Panc1 (cell line): ENCODE measurements at regions not wholly inside any gene's neighbourhood (a gene's known extent, or its start where the extent isn't known, plus 50 kb on each side); places are given as distances from the start of the nearest gene placed in this dataset.
"Not testable (repeated sequence)": the region's sequence is repeated elsewhere in the genome, so short reads cannot be mapped to it uniquely, and the experiment has no call there.

Source experiments
- ATAC-seq: fragments of 200-7000 bp; cut with Tn5 transposase; 2 replicates; pipeline ENCODE4 v1.9.1; 2020; ENCODE audit warnings: mild to moderate bottlenecking, moderate library complexity
- BruUV-seq: library from RNA; stranded (reverse); fragments of 400-500 nt; replicated peaks from 2 replicates; lab custom pipeline; 2021; lab: Mats Ljungman, UMichigan
- CTCF ChIA-PET: fragments of 300-600 bp; sonication (Branson Sonifier 250); formaldehyde crosslinking; loops from one replicate; lab custom pipeline; 2022; ENCODE audit warnings: antibody characterized with exemption; lab: Charles Lee
- POLR2A ChIA-PET: fragments of 300-600 bp; sonication (Branson Sonifier 250); formaldehyde crosslinking; loops from one replicate; lab custom pipeline; 2022; ENCODE audit warnings: antibody characterized with exemption; lab: Charles Lee
- DNase-seq: peaks from one replicate; pipeline ENCODE4 v3.0.0-alpha.2; 2010; ENCODE audit warnings: low read depth, low spot score
- H3K27ac ChIP-seq: 2 replicates; pipeline ENCODE4 v1.5.1; 2011; ENCODE audit warnings: mild to moderate bottlenecking, low read length, inconsistent platforms
- H3K27me3 ChIP-seq: fragments of 200-500 bp; sonication (Bioruptor generic); 2 replicates; pipeline ENCODE4 v1.6.0; 2014; ENCODE audit warnings: low read length, inconsistent platforms; ENCODE audit not compliant: control insufficient read depth, insufficient read depth
- H3K36me3 ChIP-seq: fragments of 200-500 bp; sonication (Bioruptor generic); 2 replicates; pipeline ENCODE4 v1.5.1; 2014; ENCODE audit warnings: inconsistent platforms, mild to moderate bottlenecking, low read length, moderate library complexity; ENCODE audit not compliant: control insufficient read depth, insufficient read depth
- H3K4me1 ChIP-seq: 2 replicates; pipeline ENCODE4 v1.5.1; 2011; ENCODE audit warnings: inconsistent platforms, mild to moderate bottlenecking, low read length, moderate library complexity; ENCODE audit not compliant: control insufficient read depth, insufficient read depth
- H3K4me3 ChIP-seq, 2 experiments: 2 replicates each; pipeline ENCODE4 v1.5.1; 2011 to 2012; ENCODE audit warnings: low read depth in 2 of 2, low read length in 2 of 2, mild to moderate bottlenecking in 2 of 2, inconsistent platforms in 1 of 2, moderate library complexity in 1 of 2
- H3K9me3 ChIP-seq: fragments of 200-500 bp; sonication (Bioruptor generic); 2 replicates; pipeline ENCODE4 v1.5.1; 2014; ENCODE audit warnings: low read depth, mild to moderate bottlenecking, inconsistent platforms, low read length, moderate library complexity; ENCODE audit not compliant: control insufficient read depth, insufficient read depth
- CTCF ChIP-seq: fragments of 450-650 bp; IDR thresholded peaks from 2 replicates; pipeline ENCODE4 v1.5.1; 2017; ENCODE audit warnings: mild to moderate bottlenecking
- POLR2AphosphoS5 ChIP-seq: IDR thresholded peaks from 2 replicates; pipeline ENCODE4 v1.6.1; 2012; ENCODE audit warnings: mild to moderate bottlenecking, low read depth, low read length, moderate library complexity
- REST ChIP-seq, 2 experiments: IDR thresholded peaks; 2 replicates each; pipeline ENCODE4 v1.6.1; 2011 to 2012; ENCODE audit warnings: low read depth in 2 of 2, control low read depth in 1 of 2, low read length in 1 of 2, mild to moderate bottlenecking in 1 of 2, moderate library complexity in 1 of 2; ENCODE audit not compliant: insufficient read depth in 1 of 2
- SIN3A ChIP-seq: IDR thresholded peaks from 2 replicates; pipeline ENCODE4 v1.6.1; 2012; ENCODE audit warnings: low read depth, mild to moderate bottlenecking, low read length, moderate library complexity, borderline replicate concordance; ENCODE audit not compliant: insufficient read depth
- TCF7L2 ChIP-seq: IDR thresholded peaks from 2 replicates; pipeline ENCODE4 v1.6.1; 2011; ENCODE audit warnings: mild to moderate bottlenecking, low read depth, low read length, inconsistent platforms
- in situ Hi-C: cut with HindIII; loops from 2 replicates; pipeline ENCODE4 v1.10.0; 2016; ENCODE audit warnings: low sequenced_read_pairs, low pct_unique_long_range_greater_than_20kb
- intact Hi-C: fragments of 100-400 bp; cut with micrococcal nuclease; formaldehyde crosslinking; loops from one replicate; pipeline ENCODE4 v1.10.0; 2022; ENCODE audit not compliant: unreplicated experiment

- in situ Hi-C loops, result no loop called here
These were observed 223.9 kb downstream of the ERMARD start for GRCh38 chr6:169975286-169975685.

GRCh38 chr6:169974663-169975062, 223.2 kb downstream of the ERMARD start:
- Histone ChIP-seq H3K4me1 (no peaks in the 10 kb centered on the region), H3K27ac (no peak overlapping the region), H3K36me3 (no peaks in the 10 kb centered on the region), H3K9me3 (no peaks in the 10 kb centered on the region), H3K27me3 (peaks cover 7% of the 10 kb centered on the region; the same call in 1 of the 2 replicates), H3K4me3 (no peak overlapping the region)
- intact Hi-C loops, result no loop called here
- ChIA-PET POLR2A (no interaction called here), CTCF (no interaction called here)
- in situ Hi-C loops, result no loop called here
- BruUV-seq, result no TSS peak
- no peak for DNase-seq
- ATAC-seq, result no peak
- TF ChIP-seq TCF7L2, result no peak
- TF ChIP-seq CTCF, result no peak
- no peak for TF ChIP-seq REST (IDR thresholded peaks at IDR 0.05; ENCODE audit: insufficient read depth in 1 of 2, low read depth in 2 of 2, low read length in 1 of 2)
- no peak for TF ChIP-seq POLR2AphosphoS5
- no peak for TF ChIP-seq SIN3A

More at GRCh38 chr6:169975286-169975685, 223.9 kb downstream of the ERMARD start:
- ChIA-PET POLR2A (no interaction called here), CTCF (no interaction called here)
- no peaks in the 10 kb centered on the region for H3K4me1 ChIP-seq
- ATAC-seq (no peak), DNase-seq (no peak)
- H3K9me3 ChIP-seq, result no peaks in the 10 kb centered on the region
- no peak overlapping the region for H3K27ac ChIP-seq
- TF ChIP-seq POLR2AphosphoS5 (no peak), CTCF (no peak), SIN3A (no peak), REST (IDR thresholded peaks at IDR 0.05; ENCODE audit: insufficient read depth in 1 of 2, low read depth in 2 of 2, low read length in 1 of 2) (no peak), TCF7L2 (no peak)
- H3K4me3 ChIP-seq, result no peak overlapping the region
- no TSS peak for BruUV-seq
- H3K27me3 ChIP-seq, result peaks cover 9% of the 10 kb centered on the region; the same call in 1 of the 2 replicates
- intact Hi-C loops, result no loop called here
- no peaks in the 10 kb centered on the region for H3K36me3 ChIP-seq

- H3K9me3 ChIP-seq, CTCF ChIA-PET, DNase-seq, H3K4me1 ChIP-seq, H3K27ac ChIP-seq, BruUV-seq, H3K4me3 ChIP-seq, H3K36me3 ChIP-seq, in situ Hi-C loops, H3K27me3 ChIP-seq, POLR2A ChIA-PET, ATAC-seq, intact Hi-C loops: not testable (repeated sequence)
These were observed 222.4 kb downstream of the ERMARD start for GRCh38 chr6:169973588-169974467.
